ENCODE measurements at regions not wholly inside any gene's neighbourhood (a gene's known extent, or its start where the extent isn't known, plus 50 kb on each side); places are given as distances from the start of the nearest gene placed in this dataset.

DNA sequence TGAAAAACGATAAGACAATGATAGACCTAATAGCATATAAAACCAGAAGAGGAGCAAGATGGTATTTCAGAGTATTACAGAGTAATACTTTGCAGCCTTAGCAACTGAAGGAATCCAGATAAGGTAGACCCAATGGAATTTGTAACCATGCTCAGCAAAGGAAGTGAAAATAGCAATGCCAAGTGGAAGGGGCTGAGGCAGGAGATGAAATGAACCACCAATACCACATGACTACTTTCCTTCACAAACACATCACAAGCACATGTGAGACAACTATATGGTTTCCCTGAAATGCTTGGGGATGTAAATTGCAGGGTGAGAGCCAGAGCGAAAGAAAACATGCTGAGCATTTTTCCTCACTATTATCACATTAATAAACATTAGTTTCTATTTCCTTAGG lies 79.8 kb upstream of the MELK start:
- H3K4me2 ChIP-seq (replicated peaks; ENCODE audit: low read depth, low read length, poor library complexity, severe bottlenecking) = no peak overlapping the region
- intact Hi-C loops (cut with micrococcal nuclease) = no loop called here
- no peak overlapping the region for H2AFZ ChIP-seq (ENCODE audit: insufficient read depth, low read depth, low read length, poor library complexity, severe bottlenecking)
- no peaks in the 10 kb centered on the region for H3K27me3 ChIP-seq (replicated peaks in 1 of 4; ENCODE audit: control extremely low read depth in 1 of 4, control insufficient read depth in 3 of 4, insufficient read depth in 4 of 4, low read length in 3 of 4)
- TF ChIP-seq EZH2 (IDR thresholded peaks at IDR 0.05; ENCODE audit: borderline replicate concordance, insufficient read depth, low read depth, low read length, poor library complexity, severe bottlenecking) (no peak), CTCF (IDR thresholded peaks at IDR 0.05) (no peak)
- Mint-ChIP-seq H3K4me1 (peaks cover 27% of the 10 kb centered on the region), H3K4me3 (no peak overlapping the region), H3K9me3 (ENCODE audit: insufficient read depth) (no peaks in the 10 kb centered on the region), H3K27ac (no peak overlapping the region), H3K27me3 (no peaks in the 10 kb centered on the region)
- H4K20me1 ChIP-seq (ENCODE audit: control insufficient read depth, insufficient read depth, low read length, poor library complexity, severe bottlenecking) = no peaks in the 10 kb centered on the region
- H3K27ac ChIP-seq (ENCODE audit: low read length in 2 of 2) = no peak overlapping the region
- WGBS (ENCODE audit: insufficient coverage) = no CpG with 5 or more reads among the region's 2 CpGs
- CTCF ChIA-PET = no interaction called here
- DNase-seq (no peak), ATAC-seq (ENCODE audit: low read depth) (no peak)
- no peaks in the 10 kb centered on the region for H3K9me3 ChIP-seq (ENCODE audit: control extremely low read depth in 1 of 3, control insufficient read depth in 2 of 3, insufficient read depth in 1 of 3, low read length in 2 of 3)
- no peaks in the 10 kb centered on the region for H3K36me3 ChIP-seq (replicated peaks in 1 of 2; ENCODE audit: control extremely low read depth in 1 of 2, control insufficient read depth in 1 of 2, extremely low read depth in 1 of 2, insufficient read depth in 2 of 2, low read length in 1 of 2)
- H3K4me3 ChIP-seq (ENCODE audit: control extremely low read depth in 1 of 5, extremely low read depth in 1 of 5, insufficient read depth in 1 of 5, low read depth in 2 of 5, low read length in 4 of 5) = no peak overlapping the region
- POLR2A ChIA-PET = no interaction called here
- no peak overlapping the region for H3K9ac ChIP-seq (ENCODE audit: low read length)
- H3K79me2 ChIP-seq (ENCODE audit: control insufficient read depth, insufficient read depth, low read length) = peaks cover 25% of the 10 kb centered on the region
- H3K4me1 ChIP-seq (ENCODE audit: control insufficient read depth in 2 of 2, insufficient read depth in 2 of 2, low read length in 2 of 2) = peaks cover 14 to 21% of the 10 kb centered on the region in 2 donors

GRCh38 chr9:36489453-36489852 lies 83.2 kb upstream of the MELK start:
- no peak for DNase-seq
- peak overlapping the region; percentile 52 for H3K4me3 Mint-ChIP-seq
- WGBS (ENCODE audit: insufficient coverage) = 100% methylated on average over 6 of the region's 8 CpGs
- H3K27me3 ChIP-seq (replicated peaks in 1 of 4; ENCODE audit: control extremely low read depth in 1 of 4, control insufficient read depth in 3 of 4, insufficient read depth in 4 of 4, low read length in 3 of 4) = no peaks in the 10 kb centered on the region
- H3K4me2 ChIP-seq (replicated peaks; ENCODE audit: low read depth, low read length, poor library complexity, severe bottlenecking) = no peak overlapping the region
- CTCF ChIA-PET = interaction anchor here (1.4 to 5.9 kb wide), 2 partner anchors 67 to 81 kb away, joined by 4 to 45 read pairs; no protein-coding TSS in a partner anchor
- H3K36me3 ChIP-seq (replicated peaks in 1 of 2; ENCODE audit: control extremely low read depth in 1 of 2, control insufficient read depth in 1 of 2, extremely low read depth in 1 of 2, insufficient read depth in 2 of 2, low read length in 1 of 2) = no peaks in the 10 kb centered on the region
- no peaks in the 10 kb centered on the region for H3K9me3 Mint-ChIP-seq (ENCODE audit: insufficient read depth)
- H3K27me3 Mint-ChIP-seq = no peaks in the 10 kb centered on the region
- peaks cover 26 to 36% of the 10 kb centered on the region in 2 donors for H3K4me1 ChIP-seq (ENCODE audit: control insufficient read depth in 2 of 2, insufficient read depth in 2 of 2, low read length in 2 of 2)
- no peak overlapping the region for H3K9ac ChIP-seq (ENCODE audit: low read length)
- peaks cover 48% of the 10 kb centered on the region for H3K4me1 Mint-ChIP-seq
- no peak overlapping the region for H3K4me3 ChIP-seq (ENCODE audit: control extremely low read depth in 1 of 5, extremely low read depth in 1 of 5, insufficient read depth in 1 of 5, low read depth in 2 of 5, low read length in 4 of 5)
- TF ChIP-seq CTCF (IDR thresholded peaks at IDR 0.05) = no peak
- no peak for TF ChIP-seq EZH2 (IDR thresholded peaks at IDR 0.05; ENCODE audit: borderline replicate concordance, insufficient read depth, low read depth, low read length, poor library complexity, severe bottlenecking)
- no peak for ATAC-seq (ENCODE audit: low read depth)
- H4K20me1 ChIP-seq (ENCODE audit: control insufficient read depth, insufficient read depth, low read length, poor library complexity, severe bottlenecking) = peaks cover 18% of the 10 kb centered on the region
- intact Hi-C loops (cut with micrococcal nuclease) = loop anchor here (2.0 to 5.0 kb wide), 3 partner anchors 83 to 297 kb away; partner anchors contain the start of genes CLTA and MELK
- H3K27ac ChIP-seq (ENCODE audit: low read length in 2 of 2) = peak overlapping the region; percentile 94 to 97
- no peaks in the 10 kb centered on the region for H3K9me3 ChIP-seq (ENCODE audit: control extremely low read depth in 1 of 3, control insufficient read depth in 2 of 3, insufficient read depth in 1 of 3, low read length in 2 of 3)
- POLR2A ChIA-PET = no interaction called here
- peaks cover 50% of the 10 kb centered on the region for H3K79me2 ChIP-seq (ENCODE audit: control insufficient read depth, insufficient read depth, low read length)
- peak overlapping the region; percentile 99 for H2AFZ ChIP-seq (ENCODE audit: insufficient read depth, low read depth, low read length, poor library complexity, severe bottlenecking)
- H3K27ac Mint-ChIP-seq = peak overlapping the region; percentile 99
